ENCODE measurements at regions not wholly inside any gene's neighbourhood (a gene's known extent, or its start where the extent isn't known, plus 50 kb on each side); places are given as distances from the start of the nearest gene placed in this dataset.

DNA sequence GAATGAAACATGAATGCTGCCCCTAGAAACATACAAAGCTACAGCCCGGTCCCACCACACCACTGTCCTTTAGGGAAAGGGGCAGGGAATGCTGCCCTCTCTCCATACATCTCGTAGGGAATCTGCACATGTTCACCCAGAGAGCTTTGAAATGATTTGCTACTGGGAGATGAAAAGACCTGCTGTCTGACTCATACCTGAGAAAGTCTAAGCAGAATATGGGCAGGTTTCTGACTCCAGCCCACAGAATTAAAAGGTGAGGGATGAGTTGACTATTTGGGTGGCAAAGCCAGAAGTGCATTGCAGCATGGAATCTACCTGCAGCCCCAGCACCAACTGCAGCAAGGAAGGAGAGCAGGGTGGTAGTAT lies 297.9 kb downstream of the TLE1 start:
- H2AFZ ChIP-seq (replicated peaks): no peak overlapping the region
- Mint-ChIP-seq H3K4me1 (peaks cover 37% of the 10 kb centered on the region), H3K9me3 (no peaks in the 10 kb centered on the region), H3K27me3 (ENCODE audit: insufficient read depth, low read depth) (peaks cover 9% of the 10 kb centered on the region), H3K4me3 (no peak overlapping the region), H3K27ac (no peak overlapping the region), H3K36me3 (no peaks in the 10 kb centered on the region)
- no peaks in the 10 kb centered on the region for H4K20me1 ChIP-seq (ENCODE audit: low read depth)
- H3K4me1 ChIP-seq: peaks cover 18% of the 10 kb centered on the region
- no peaks in the 10 kb centered on the region for H3K36me3 ChIP-seq
- TF ChIP-seq, protein P1, sequence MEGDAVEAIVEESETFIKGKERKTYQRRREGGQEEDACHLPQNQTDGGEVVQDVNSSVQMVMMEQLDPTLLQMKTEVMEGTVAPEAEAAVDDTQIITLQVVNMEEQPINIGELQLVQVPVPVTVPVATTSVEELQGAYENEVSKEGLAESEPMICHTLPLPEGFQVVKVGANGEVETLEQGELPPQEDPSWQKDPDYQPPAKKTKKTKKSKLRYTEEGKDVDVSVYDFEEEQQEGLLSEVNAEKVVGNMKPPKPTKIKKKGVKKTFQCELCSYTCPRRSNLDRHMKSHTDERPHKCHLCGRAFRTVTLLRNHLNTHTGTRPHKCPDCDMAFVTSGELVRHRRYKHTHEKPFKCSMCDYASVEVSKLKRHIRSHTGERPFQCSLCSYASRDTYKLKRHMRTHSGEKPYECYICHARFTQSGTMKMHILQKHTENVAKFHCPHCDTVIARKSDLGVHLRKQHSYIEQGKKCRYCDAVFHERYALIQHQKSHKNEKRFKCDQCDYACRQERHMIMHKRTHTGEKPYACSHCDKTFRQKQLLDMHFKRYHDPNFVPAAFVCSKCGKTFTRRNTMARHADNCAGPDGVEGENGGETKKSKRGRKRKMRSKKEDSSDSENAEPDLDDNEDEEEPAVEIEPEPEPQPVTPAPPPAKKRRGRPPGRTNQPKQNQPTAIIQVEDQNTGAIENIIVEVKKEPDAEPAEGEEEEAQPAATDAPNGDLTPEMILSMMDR (IDR thresholded peaks at IDR 0.05): no peak
- TF ChIP-seq EZH2phosphoT487 (IDR thresholded peaks at IDR 0.05) (no peak), EZH2 (IDR thresholded peaks at IDR 0.05) (no peak)
- H3K4me3 ChIP-seq: no peak overlapping the region
- no peaks in the 10 kb centered on the region for H3K79me2 ChIP-seq (ENCODE audit: low read depth)
- DNase-seq (ENCODE audit: low spot score): no peak
- H3K9me3 ChIP-seq (ENCODE audit: low read depth): no peaks in the 10 kb centered on the region
- H3K9ac ChIP-seq: no peak overlapping the region
- no peak overlapping the region for H3K4me2 ChIP-seq
- H3F3A ChIP-seq (ENCODE audit: low read depth): peaks cover 1% of the 10 kb centered on the region
- H3K27me3 ChIP-seq: no peaks in the 10 kb centered on the region
- no peak overlapping the region for H3K27ac ChIP-seq

DNA sequence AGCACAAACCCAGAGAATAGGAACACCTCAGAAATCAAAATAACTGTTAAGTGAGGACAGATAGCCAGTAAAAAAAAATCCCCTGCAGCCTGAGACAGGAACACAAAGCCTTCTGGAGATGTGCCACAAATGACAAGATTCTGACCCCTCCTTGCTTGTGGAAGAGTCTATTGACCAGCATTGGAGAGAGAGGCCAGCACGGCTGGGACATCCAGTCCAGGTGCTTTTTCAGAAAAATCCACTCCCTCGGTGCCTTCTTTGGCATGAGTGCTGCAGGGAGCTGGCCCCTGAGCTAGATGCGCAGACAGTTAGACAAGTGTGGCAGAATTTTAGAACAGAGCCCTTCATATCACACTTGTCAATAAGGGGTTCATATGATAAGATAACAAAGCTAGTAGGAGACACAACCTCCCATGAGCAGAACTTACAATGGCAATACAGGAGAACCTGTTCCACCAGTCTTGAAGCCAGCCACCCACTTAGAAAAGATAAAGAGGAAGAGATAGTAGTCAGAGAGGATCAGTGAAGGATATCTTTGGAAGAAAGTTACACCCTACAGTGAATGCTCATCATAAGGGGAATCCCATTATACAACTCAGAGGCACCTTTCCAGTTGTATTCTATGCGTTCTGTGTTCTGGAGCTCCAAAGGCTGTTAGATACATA lies 298.4 kb downstream of the TLE1 start:
- TF ChIP-seq, protein P1 (IDR thresholded peaks at IDR 0.05): no peak
- TF ChIP-seq EZH2phosphoT487 (IDR thresholded peaks at IDR 0.05) (no peak), EZH2 (IDR thresholded peaks at IDR 0.05) (no peak)
- Histone ChIP-seq H3K4me1 (peaks cover 16% of the 10 kb centered on the region), H4K20me1 (ENCODE audit: low read depth) (no peaks in the 10 kb centered on the region), H3K27ac (no peak overlapping the region), H3K9ac (no peak overlapping the region), H3K9me3 (ENCODE audit: low read depth) (no peaks in the 10 kb centered on the region), H3K79me2 (ENCODE audit: low read depth) (no peaks in the 10 kb centered on the region), H3K36me3 (no peaks in the 10 kb centered on the region), H2AFZ (replicated peaks) (no peak overlapping the region), H3K27me3 (no peaks in the 10 kb centered on the region), H3K4me2 (no peak overlapping the region), H3K4me3 (no peak overlapping the region), H3F3A (ENCODE audit: low read depth) (no peaks in the 10 kb centered on the region)
- peaks cover 9% of the 10 kb centered on the region for H3K27me3 Mint-ChIP-seq (ENCODE audit: insufficient read depth, low read depth)
- no peak overlapping the region for H3K4me3 Mint-ChIP-seq
- DNase-seq (ENCODE audit: low spot score): no peak
- H3K4me1 Mint-ChIP-seq: peaks cover 36% of the 10 kb centered on the region
- H3K27ac Mint-ChIP-seq: no peak overlapping the region
- H3K9me3 Mint-ChIP-seq: peaks cover 2% of the 10 kb centered on the region
- H3K36me3 Mint-ChIP-seq: no peaks in the 10 kb centered on the region

DNA sequence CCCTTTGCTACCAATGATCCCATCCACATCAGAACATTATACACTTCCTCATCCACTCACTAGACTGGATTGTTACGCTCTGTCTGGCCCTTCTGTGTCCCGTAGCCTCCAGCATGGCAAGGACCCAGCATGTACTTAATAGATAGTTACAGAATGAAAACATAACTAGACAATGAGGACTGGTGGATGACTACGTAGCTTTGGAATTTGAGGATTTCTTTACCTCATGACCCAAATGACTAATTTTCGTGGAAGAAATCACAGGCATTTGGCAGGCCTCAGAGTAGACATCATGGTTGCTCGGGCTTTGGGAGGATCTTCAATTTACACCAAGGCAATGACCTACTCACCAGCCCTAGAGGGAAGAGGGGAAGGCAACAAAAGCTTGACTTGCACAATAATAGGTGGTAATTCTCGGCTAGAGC lies 299.8 kb downstream of the TLE1 start:
- H3K4me1 ChIP-seq: peaks cover 8% of the 10 kb centered on the region
- H3K27ac ChIP-seq: no peak overlapping the region
- H4K20me1 ChIP-seq (ENCODE audit: low read depth): no peaks in the 10 kb centered on the region
- DNase-seq (ENCODE audit: low spot score): no peak
- TF ChIP-seq, protein P1 (IDR thresholded peaks at IDR 0.05): no peak
- no peak for TF ChIP-seq EZH2phosphoT487 (IDR thresholded peaks at IDR 0.05)
- H3K9me3 Mint-ChIP-seq: peaks cover 7% of the 10 kb centered on the region
- H3K4me3 ChIP-seq: no peak overlapping the region
- H3K27ac Mint-ChIP-seq: no peak overlapping the region
- no peaks in the 10 kb centered on the region for H3K36me3 ChIP-seq
- H3K79me2 ChIP-seq (ENCODE audit: low read depth): no peaks in the 10 kb centered on the region
- H3K27me3 ChIP-seq: no peaks in the 10 kb centered on the region
- no peak overlapping the region for H2AFZ ChIP-seq (replicated peaks)
- H3K4me3 Mint-ChIP-seq: no peak overlapping the region
- no peak overlapping the region for H3K9ac ChIP-seq
- no peaks in the 10 kb centered on the region for H3F3A ChIP-seq (ENCODE audit: low read depth)
- no peak overlapping the region for H3K4me2 ChIP-seq
- H3K36me3 Mint-ChIP-seq: no peaks in the 10 kb centered on the region
- peaks cover 7% of the 10 kb centered on the region for H3K27me3 Mint-ChIP-seq (ENCODE audit: insufficient read depth, low read depth)
- H3K9me3 ChIP-seq (ENCODE audit: low read depth): no peaks in the 10 kb centered on the region
- peaks cover 36% of the 10 kb centered on the region for H3K4me1 Mint-ChIP-seq

Data from neural progenitor cell (in vitro differentiated cells).